K562 (cell line): ENCODE measurements at regions not wholly inside any gene's neighbourhood (a gene's known extent, or its start where the extent isn't known, plus 50 kb on each side); places are given as distances from the start of the nearest gene placed in this dataset.

ENCODE experiments used
- ATAC-seq: fragments of 200-7000 bp; cut with Tn5 transposase; 3 replicates; pipeline ENCODE4 v1.9.1; 2020; ENCODE audit warnings: moderate library complexity
- BruUV-seq: library from RNA; stranded (reverse); fragments of 400-500 nt; replicated peaks from 2 replicates; lab custom pipeline; 2021; lab: Mats Ljungman, UMichigan
- CTCF ChIA-PET: fragments of 300-600 bp; formaldehyde crosslinking; extraction: SDS; loops from one replicate; lab custom pipeline; 2021; ENCODE audit warnings: low intra/inter-chr PET ratio; lab: Yijun Ruan, JAX
- POLR2A ChIA-PET: fragments of 300-600, 350-650 bp; sonication (Branson Sonifier 250); formaldehyde crosslinking; extraction: SDS; loops from one replicate; lab custom pipeline; 2021; ENCODE audit warnings: antibody characterized with exemption, inconsistent platforms; lab: Yijun Ruan, JAX
- DNase-seq, 4 experiments: peaks; one replicate each; pipeline versions ENCODE4 v3.0.0 to v3.0.0-alpha.2; 2011 to 2018; ENCODE audit warnings: low spot score in 3 of 4, mixed read lengths in 3 of 4; ENCODE audit errors: extremely low read depth in 1 of 4
- FAIRE-seq: peaks from 2 replicates; lab custom pipeline; 2011; peaks lifted over from hg19 to GRCh38; lab: Jason Lieb, UNC
- H2AFZ ChIP-seq: 2 replicates; pipeline ENCODE4 v1.6.0; 2011; ENCODE audit warnings: low read depth, low read length, control low read depth, inconsistent platforms
- H3K27ac ChIP-seq: fragments of 200-600 bp; 3 replicates; pipeline ENCODE4 v1.8.0; 2011; ENCODE audit warnings: low read depth, mild to moderate bottlenecking, control low read depth, inconsistent platforms, low read length, moderate library complexity, mixed read lengths; ENCODE audit errors: extremely low read depth
- H3K27me3 ChIP-seq, 2 experiments: fragments of 300-600 bp in 1 of 2; 2 replicates in 1 of 2; 3 replicates in 1 of 2; pipeline versions ENCODE4 v1.6.0 to v1.8.0; 2011; ENCODE audit warnings: inconsistent platforms in 2 of 2, low read length in 2 of 2, mild to moderate bottlenecking in 1 of 2, mixed read lengths in 1 of 2, moderate library complexity in 1 of 2; ENCODE audit not compliant: control insufficient read depth in 2 of 2, insufficient read depth in 2 of 2
- H3K36me3 ChIP-seq: fragments of 300-600 bp; 3 replicates; pipeline ENCODE4 v1.8.0; 2011; ENCODE audit warnings: mild to moderate bottlenecking, low read length, inconsistent platforms; ENCODE audit not compliant: control insufficient read depth, insufficient read depth
- H3K4me1 ChIP-seq, 2 experiments: fragments of 200-600 bp in 1 of 2; replicated peaks in 1 of 2; 2 replicates in 1 of 2; 3 replicates in 1 of 2; pipeline versions ENCODE4 v1.5.1 to v1.8.0; 2011; ENCODE audit warnings: inconsistent platforms in 2 of 2, low read length in 2 of 2, mild to moderate bottlenecking in 1 of 2, mixed read lengths in 1 of 2, moderate library complexity in 1 of 2; ENCODE audit not compliant: control insufficient read depth in 2 of 2, insufficient read depth in 2 of 2
- H3K4me2 ChIP-seq: 2 replicates; pipeline ENCODE4 v1.6.1; 2011; ENCODE audit warnings: low read length, control low read depth, inconsistent platforms, mixed read lengths; ENCODE audit not compliant: insufficient read depth
- H3K4me3 ChIP-seq: fragments of 200-600 bp; sonication (generic), shearing (Covaris generic); 2 replicates; pipeline ENCODE4 v1.5.1; 2016; ENCODE audit warnings: control low read depth, inconsistent platforms
- H3K79me2 ChIP-seq: fragments of 200-600 bp; 3 replicates; pipeline ENCODE4 v1.8.0; 2011; ENCODE audit warnings: low read length, inconsistent platforms; ENCODE audit not compliant: control insufficient read depth, insufficient read depth
- H3K9ac ChIP-seq, 2 experiments: 2 replicates each; pipeline versions ENCODE4 v1.6.0 to v1.6.1; 2011; ENCODE audit warnings: low read depth in 2 of 2, low read length in 2 of 2, control low read depth in 1 of 2, inconsistent platforms in 1 of 2, mild to moderate bottlenecking in 1 of 2, mixed read lengths in 1 of 2; ENCODE audit not compliant: insufficient read depth in 1 of 2
- H3K9me1 ChIP-seq: one replicate; pipeline ENCODE4 v1.6.0; 2011; ENCODE audit warnings: inconsistent platforms, mild to moderate bottlenecking, low read length, moderate library complexity; ENCODE audit not compliant: control insufficient read depth, insufficient read depth
- H3K9me3 ChIP-seq: replicated peaks from 2 replicates; pipeline ENCODE4 v1.5.1; 2011; ENCODE audit warnings: low read depth, low read length, inconsistent platforms; ENCODE audit not compliant: control insufficient read depth, insufficient read depth
- H4K20me1 ChIP-seq: replicated peaks from 2 replicates; pipeline ENCODE4 v1.6.1; 2011; ENCODE audit warnings: low read length, inconsistent platforms, mixed read lengths; ENCODE audit not compliant: control insufficient read depth, insufficient read depth
- CHD1 ChIP-seq: fragments of 200-600 bp; sonication (generic); IDR thresholded peaks from one replicate; pipeline ENCODE4 v1.6.1; 2012; ENCODE audit warnings: mild to moderate bottlenecking, moderate library complexity, low read length, inconsistent platforms
- KDM5B ChIP-seq: fragments of 200-600 bp; sonication (generic); IDR thresholded peaks from 2 replicates; pipeline ENCODE4 v1.6.1; 2012; ENCODE audit warnings: low read depth, mild to moderate bottlenecking, moderate library complexity, low read length, control low read depth, inconsistent platforms; ENCODE audit not compliant: insufficient replicate concordance
- PCBP1 ChIP-seq: fragments of 200-400 bp; formaldehyde crosslinking; IDR thresholded peaks from 2 replicates; pipeline ENCODE4 v1.6.1; 2018; ENCODE audit warnings: mild to moderate bottlenecking, low read depth, low read length; ENCODE audit not compliant: poor library complexity, severe bottlenecking
- RBM14 ChIP-seq: fragments of 200-400 bp; formaldehyde crosslinking; IDR thresholded peaks from 2 replicates; pipeline ENCODE4 v1.6.1; 2018; ENCODE audit warnings: low read depth, mild to moderate bottlenecking, low read length, moderate library complexity, borderline replicate concordance; ENCODE audit not compliant: insufficient read depth
- TCFL5 ChIP-seq: fragments of 250-450 bp; sonication (Bioruptor Pico); conservative IDR thresholded peaks from 2 replicates; pipeline ENCODE4 v1.6.1; 2021; ENCODE audit warnings: mild to moderate bottlenecking, moderate library complexity, matching md5 sums
- ZFPM2 ChIP-seq: fragments of 250-450 bp; sonication (Bioruptor Pico); IDR thresholded peaks from 2 replicates; pipeline ENCODE4 v1.5.1; 2022; ENCODE audit warnings: mild to moderate bottlenecking
- WGBS: fragments of 100-300 bp; shearing (Covaris generic); methylation state at CpG from one replicate; pipeline ENCODE4 v1.1.6; 2016; ENCODE audit warnings: low coverage, mixed read lengths; ENCODE audit not compliant: insufficient coverage; ENCODE audit errors: missing lambda C conversion rate; 5-methylcytosine and 5-hydroxymethylcytosine counted together
- in situ Hi-C: fragments of 300-500 bp; cut with MboI; formaldehyde crosslinking; loops from 4 replicates; pipeline ENCODE4 v1.15.0; 2018; ENCODE audit warnings: inconsistent platforms, mixed read lengths
- intact Hi-C: fragments of 100-400 bp; cut with micrococcal nuclease; formaldehyde crosslinking; loops from 2 replicates; pipeline ENCODE4 v1.14.2; 2022
- TF ChIP-seq, protein P1 (sequence below): fragments of 250-450 bp; sonication (Bioruptor Pico); IDR thresholded peaks from 2 replicates; pipeline ENCODE4 v1.4.0; 2020; ENCODE audit warnings: mild to moderate bottlenecking
- TF ChIP-seq, protein P2 (sequence below): sonication (generic); formaldehyde crosslinking; IDR thresholded peaks from 2 replicates; pipeline ENCODE4 v1.8.0; 2022; ENCODE audit warnings: missing genetic modification reagents, mild to moderate bottlenecking, moderate library complexity, borderline replicate concordance
- TF ChIP-seq, protein P3 (sequence below): fragments of 250-450 bp; sonication (Bioruptor Pico); IDR thresholded peaks from 2 replicates; pipeline ENCODE4 v1.8.0; 2021; ENCODE audit warnings: moderate library complexity, mild to moderate bottlenecking, inconsistent platforms
- TF ChIP-seq, protein P4 (sequence below), 2 experiments: fragments of 450-650 bp; formaldehyde crosslinking in 1 of 2; IDR thresholded peaks; 2 replicates each; pipeline versions ENCODE4 v1.4.0 to v1.6.1; 2014 to 2020; ENCODE audit warnings: mild to moderate bottlenecking in 2 of 2, borderline replicate concordance in 1 of 2, low read depth in 1 of 2

DNA sequence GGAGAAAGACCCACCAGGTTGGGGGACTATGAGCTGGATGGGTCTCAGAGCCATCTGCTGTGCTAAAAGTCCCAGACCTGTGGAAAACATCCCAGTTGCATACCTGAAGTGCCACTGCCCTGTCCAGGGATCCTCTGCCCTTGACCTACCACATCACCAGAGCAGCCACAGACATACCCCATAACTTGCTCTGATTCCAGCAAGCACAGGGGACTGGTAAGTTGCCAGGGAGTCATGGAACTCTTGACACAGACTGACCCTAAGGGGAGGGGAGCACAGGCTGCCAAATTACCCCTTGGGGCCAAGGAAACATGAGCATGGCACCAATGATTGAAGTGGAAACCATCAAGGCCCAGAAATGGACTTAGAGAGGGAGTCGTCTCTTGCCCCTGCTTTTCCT, 1335.1 kb upstream of the ALCAM start:
- no CpG with 5 or more reads among the region's 1 CpG for WGBS
- DNase-seq = no peak
- Histone ChIP-seq H3K27me3 (no peaks in the 10 kb centered on the region), H2AFZ (no peak overlapping the region), H3K9me1 (no peaks in the 10 kb centered on the region), H3K4me3 (no peak overlapping the region), H3K79me2 (no peaks in the 10 kb centered on the region), H3K4me1 (no peaks in the 10 kb centered on the region), H3K36me3 (no peaks in the 10 kb centered on the region), H3K4me2 (no peak overlapping the region), H3K9ac (no peak overlapping the region), H3K27ac (no peak overlapping the region), H3K9me3 (no peaks in the 10 kb centered on the region), H4K20me1 (no peaks in the 10 kb centered on the region)
- ChIA-PET POLR2A (no interaction called here), CTCF (no interaction called here)
- no TSS peak for BruUV-seq
- intact Hi-C loops = no loop called here
- no peak for ATAC-seq
- FAIRE-seq = no peak
- in situ Hi-C loops = no loop called here
- no peak for TF ChIP-seq RBM14
- TF ChIP-seq, protein P1, sequence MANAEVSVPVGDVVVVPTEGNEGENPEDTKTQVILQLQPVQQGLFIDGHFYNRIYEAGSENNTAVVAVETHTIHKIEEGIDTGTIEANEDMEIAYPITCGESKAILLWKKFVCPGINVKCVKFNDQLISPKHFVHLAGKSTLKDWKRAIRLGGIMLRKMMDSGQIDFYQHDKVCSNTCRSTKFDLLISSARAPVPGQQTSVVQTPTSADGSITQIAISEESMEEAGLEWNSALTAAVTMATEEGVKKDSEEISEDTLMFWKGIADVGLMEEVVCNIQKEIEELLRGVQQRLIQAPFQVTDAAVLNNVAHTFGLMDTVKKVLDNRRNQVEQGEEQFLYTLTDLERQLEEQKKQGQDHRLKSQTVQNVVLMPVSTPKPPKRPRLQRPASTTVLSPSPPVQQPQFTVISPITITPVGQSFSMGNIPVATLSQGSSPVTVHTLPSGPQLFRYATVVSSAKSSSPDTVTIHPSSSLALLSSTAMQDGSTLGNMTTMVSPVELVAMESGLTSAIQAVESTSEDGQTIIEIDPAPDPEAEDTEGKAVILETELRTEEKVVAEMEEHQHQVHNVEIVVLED (CRISPR knock-in tag) = no peak
- TF ChIP-seq, protein P2, sequence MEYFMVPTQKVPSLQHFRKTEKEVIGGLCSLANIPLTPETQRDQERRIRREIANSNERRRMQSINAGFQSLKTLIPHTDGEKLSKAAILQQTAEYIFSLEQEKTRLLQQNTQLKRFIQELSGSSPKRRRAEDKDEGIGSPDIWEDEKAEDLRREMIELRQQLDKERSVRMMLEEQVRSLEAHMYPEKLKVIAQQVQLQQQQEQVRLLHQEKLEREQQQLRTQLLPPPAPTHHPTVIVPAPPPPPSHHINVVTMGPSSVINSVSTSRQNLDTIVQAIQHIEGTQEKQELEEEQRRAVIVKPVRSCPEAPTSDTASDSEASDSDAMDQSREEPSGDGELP = no peak
- no peak for TF ChIP-seq ZFPM2
- TF ChIP-seq CHD1 = no peak
- TF ChIP-seq PCBP1 = no peak
- TF ChIP-seq, protein P3, sequence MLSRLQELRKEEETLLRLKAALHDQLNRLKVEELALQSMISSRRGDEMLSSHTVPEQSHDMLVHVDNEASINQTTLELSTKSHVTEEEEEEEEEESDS = no peak
- no peak for TF ChIP-seq KDM5B
- TF ChIP-seq, protein P4, sequence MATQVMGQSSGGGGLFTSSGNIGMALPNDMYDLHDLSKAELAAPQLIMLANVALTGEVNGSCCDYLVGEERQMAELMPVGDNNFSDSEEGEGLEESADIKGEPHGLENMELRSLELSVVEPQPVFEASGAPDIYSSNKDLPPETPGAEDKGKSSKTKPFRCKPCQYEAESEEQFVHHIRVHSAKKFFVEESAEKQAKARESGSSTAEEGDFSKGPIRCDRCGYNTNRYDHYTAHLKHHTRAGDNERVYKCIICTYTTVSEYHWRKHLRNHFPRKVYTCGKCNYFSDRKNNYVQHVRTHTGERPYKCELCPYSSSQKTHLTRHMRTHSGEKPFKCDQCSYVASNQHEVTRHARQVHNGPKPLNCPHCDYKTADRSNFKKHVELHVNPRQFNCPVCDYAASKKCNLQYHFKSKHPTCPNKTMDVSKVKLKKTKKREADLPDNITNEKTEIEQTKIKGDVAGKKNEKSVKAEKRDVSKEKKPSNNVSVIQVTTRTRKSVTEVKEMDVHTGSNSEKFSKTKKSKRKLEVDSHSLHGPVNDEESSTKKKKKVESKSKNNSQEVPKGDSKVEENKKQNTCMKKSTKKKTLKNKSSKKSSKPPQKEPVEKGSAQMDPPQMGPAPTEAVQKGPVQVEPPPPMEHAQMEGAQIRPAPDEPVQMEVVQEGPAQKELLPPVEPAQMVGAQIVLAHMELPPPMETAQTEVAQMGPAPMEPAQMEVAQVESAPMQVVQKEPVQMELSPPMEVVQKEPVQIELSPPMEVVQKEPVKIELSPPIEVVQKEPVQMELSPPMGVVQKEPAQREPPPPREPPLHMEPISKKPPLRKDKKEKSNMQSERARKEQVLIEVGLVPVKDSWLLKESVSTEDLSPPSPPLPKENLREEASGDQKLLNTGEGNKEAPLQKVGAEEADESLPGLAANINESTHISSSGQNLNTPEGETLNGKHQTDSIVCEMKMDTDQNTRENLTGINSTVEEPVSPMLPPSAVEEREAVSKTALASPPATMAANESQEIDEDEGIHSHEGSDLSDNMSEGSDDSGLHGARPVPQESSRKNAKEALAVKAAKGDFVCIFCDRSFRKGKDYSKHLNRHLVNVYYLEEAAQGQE (IDR thresholded peaks at IDR 0.05; ENCODE audit: borderline replicate concordance) = no peak
- TF ChIP-seq, protein P4 (CRISPR knock-in tag; IDR thresholded peaks at IDR 0.05; ENCODE audit: low read depth) = no peak
- TF ChIP-seq TCFL5 (CRISPR knock-in tag) = no peak
